Stimulated activated CD8-positive, alpha-beta memory T cell treated with anti-CD3 and anti-CD28 coated beads, Interleukin-4, amount 100 ng/mL, for 48 hours (primary cell): ENCODE measurements at regions not wholly inside any gene's neighbourhood (a gene's known extent, or its start where the extent isn't known, plus 50 kb on each side); places are given as distances from the start of the nearest gene placed in this dataset.

Experiments
- DNase-seq: peaks from one replicate; pipeline ENCODE4 v3.0.0-alpha.2; 2020

DNA sequence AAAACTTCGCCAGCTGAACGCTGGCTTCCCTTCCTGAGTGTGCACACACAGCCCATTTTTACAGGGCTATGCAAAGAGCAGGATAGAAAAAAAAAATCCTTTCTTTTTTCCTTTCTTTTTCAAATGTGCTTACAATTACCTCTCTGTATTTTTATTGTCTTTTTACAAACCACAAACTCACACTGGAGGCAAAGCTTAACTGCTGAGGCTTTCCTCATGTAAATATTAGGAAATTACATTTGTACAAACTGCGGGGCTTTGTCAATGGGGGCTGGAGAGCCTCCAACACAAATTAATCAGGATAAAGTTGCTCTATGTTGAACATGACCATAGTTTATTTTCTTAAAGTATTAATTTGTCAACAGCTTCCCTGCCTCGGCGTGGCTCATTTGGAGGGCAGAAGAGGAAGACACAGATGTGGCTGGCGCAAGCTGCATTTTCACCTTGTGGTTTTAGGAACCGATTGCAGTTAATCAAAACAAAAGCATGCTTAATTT, 411.7 kb upstream of the MKI67 start:
- no peak for DNase-seq

GRCh38 chr10:128538671-128539070, 412.4 kb upstream of the MKI67 start:
- DNase-seq: no peak

GRCh38 chr10:128539510-128540127, 413.4 kb upstream of the MKI67 start:
- no peak for DNase-seq

DNA sequence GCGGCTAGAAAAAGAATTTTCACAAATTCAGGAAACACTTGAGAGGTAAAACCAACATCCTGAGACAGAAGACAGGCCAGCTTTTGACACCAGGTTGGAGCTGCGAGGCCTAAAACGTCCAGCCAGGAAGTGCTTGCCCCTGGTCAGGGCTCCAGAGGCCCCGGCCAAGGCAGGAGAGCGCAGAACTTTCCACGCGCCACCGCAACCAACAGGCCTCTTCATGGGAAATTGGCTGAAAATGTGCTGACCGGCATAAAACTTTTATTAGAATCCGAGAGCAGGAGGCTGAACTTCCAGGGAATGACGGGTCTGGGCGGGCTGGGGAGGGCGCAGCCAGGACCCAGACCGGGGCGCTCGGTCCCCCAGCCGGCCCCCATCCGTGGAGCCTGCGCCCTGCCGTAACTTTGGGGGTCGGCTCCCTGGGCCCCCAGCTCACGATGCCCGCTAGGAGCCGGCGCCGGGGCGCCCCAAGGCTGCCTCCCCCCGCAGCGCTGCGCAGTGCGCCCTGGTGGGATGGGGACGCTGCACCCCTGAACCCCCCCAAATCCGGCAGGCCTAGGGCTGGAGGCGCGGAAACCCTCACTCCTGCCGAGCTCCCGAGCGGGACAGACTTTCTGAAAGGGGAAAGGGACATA, 414.0 kb upstream of the MKI67 start:
- DNase-seq: no peak

DNA sequence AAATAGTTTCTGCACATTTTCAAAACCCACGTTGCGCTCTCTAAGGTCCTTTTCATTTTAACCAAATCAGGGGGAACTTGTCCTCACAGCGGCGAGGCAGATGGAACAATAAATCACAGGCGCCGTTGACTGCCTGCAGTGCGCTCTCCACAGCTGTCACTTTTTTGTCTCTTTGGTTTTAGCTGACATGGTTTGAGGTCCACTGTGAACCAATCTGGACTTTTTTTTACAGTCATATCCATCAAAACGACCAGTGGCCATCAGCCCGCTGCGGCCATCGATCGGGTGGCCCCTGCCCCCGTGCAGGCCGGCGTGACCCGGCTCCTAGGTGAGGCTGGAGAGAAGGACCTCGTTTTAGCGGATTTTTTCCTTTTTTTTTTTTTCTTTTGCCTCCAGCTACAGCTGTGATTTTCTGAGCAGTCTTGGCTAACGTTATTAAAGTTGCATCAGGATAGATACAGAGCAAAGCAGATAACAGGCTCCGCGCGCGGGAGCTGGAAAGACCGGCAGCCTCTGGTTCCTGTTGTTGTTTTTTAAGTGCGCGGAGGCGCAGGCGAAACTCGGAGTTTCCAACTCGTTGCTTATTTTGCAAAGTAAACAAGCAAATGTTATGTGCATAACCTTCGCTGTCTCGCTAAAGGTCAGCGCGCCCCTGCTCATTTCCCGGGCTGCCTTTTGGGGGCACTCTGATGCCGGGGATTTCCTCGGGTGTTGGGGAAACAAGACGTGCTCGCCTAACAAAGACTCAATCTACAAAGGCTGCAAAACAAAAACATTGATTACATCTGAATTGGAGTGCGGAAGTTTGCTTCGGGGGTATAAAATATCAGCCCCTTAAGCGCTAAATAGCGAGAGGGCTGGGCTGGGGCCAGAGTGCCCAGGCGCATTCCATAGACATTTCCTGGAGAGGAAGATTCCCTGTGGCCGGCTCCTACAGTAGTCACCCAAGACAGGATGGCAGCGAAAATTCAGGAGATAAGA, 414.8 kb upstream of the MKI67 start:
- DNase-seq: no peak

- no peak for DNase-seq
These were observed 415.8 kb upstream of the MKI67 start for GRCh38 chr10:128541926-128542475.

DNA sequence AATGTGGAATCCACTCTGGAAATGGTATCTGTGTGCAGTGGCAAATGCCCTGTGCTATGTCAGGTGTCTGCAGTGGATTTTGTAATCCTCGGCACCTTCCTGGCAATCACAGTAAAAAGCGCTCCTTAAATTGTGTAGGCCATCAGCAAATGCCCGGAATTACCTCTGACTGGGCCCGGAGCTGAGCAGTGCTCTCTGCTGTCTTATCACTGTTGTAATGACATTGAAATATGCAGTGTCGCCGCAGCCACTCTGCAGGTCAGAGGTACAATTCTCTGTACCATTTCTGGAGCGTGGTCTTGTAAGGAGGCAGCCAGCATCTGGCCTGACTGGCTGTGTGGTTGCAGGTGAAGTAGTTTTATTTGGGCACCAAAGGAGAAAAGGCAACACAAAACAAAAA, 416.4 kb upstream of the MKI67 start:
- no peak for DNase-seq

DNA sequence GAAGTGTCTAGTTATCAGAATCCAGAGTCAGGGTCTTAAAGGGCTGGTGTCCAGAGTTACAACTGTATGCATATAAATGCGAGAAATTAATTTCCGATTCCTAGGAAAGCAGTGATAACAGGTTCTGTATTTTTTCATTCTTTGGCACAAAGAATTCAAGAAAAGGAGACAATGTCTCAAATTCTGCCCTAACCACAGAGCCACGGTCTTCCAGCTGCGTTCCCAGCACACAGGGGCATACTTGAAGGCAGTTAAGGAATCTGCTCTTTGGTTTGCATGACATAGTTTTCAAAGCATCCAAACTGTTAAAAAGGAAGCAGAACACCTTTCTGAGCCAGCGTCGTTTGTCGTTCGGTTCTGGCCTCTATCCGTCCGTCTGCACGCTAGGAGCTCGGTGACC, 416.9 kb upstream of the MKI67 start:
- DNase-seq: no peak

DNA sequence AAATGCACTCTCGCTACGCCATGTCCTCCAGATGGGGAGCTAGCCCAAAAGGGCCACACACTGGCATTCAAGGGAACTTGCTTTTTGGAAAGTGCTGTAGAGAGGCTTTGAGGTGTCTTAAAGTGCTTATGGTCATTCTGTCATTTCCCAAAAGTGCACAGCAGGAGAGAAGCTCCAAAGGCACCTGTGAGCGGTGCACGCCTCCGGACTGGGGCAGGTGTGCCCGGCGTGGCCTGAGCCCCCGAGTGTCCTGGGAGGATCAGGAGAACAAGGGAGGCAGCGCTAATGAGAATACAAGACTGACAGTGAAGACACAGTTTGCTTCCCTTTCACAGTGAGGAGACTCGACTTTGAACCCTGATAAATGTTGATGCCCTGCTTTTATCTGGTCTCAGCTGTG, 419.0 kb upstream of the MKI67 start:
- DNase-seq: no peak

DNA sequence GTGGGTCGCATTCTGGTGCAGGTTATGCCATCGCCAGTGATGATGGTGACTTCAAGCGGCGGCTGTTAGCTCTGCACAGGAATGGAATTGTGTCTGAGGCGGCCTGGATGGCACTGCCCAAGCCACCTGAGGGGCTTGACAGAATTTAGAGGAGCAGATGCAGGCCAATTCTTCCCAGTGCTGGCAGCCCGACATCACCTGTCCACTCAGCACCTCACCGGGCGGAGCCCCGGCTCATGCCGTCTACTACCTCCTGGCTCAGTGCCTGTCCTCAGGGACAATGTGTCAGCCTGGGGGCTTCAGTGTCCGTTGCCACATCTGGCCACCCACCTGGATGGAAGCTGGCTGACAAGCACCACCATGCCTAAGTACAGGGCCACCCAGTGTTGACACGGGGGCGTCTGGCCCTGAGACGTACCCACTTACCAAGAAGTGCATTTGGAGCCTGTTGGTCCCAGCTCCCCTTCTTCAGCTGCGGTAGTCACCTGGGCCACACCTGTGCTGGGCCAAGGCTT, 420.5 kb upstream of the MKI67 start:
- DNase-seq: no peak

- no peak for DNase-seq
These were observed 422.9 kb upstream of the MKI67 start for GRCh38 chr10:128549101-128549608.

DNA sequence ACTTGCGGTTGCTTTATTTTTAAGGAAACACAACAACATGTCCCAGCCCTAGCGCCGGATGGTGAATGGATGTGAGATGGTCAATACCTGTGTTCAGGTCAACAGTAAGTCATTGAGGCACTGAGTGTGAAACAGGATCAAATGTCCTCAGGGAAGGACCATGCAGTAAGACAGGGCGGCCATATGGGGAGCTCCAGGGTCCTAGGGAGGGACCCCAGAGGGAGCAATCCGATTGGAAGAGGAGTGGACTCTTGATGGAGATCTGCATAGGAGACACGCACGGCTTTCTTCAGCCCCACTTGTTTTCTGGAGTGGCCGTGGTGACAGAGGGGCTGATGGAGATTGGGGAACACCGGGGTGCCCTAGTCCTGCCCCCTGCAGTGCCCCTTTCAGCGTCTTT, 423.8 kb upstream of the MKI67 start:
- no peak for DNase-seq

GRCh38 chr10:128551475-128551874, 425.3 kb upstream of the MKI67 start:
- DNase-seq: no peak

GRCh38 chr10:128553755-128554154, 427.5 kb upstream of the MKI67 start:
- no peak for DNase-seq

DNA sequence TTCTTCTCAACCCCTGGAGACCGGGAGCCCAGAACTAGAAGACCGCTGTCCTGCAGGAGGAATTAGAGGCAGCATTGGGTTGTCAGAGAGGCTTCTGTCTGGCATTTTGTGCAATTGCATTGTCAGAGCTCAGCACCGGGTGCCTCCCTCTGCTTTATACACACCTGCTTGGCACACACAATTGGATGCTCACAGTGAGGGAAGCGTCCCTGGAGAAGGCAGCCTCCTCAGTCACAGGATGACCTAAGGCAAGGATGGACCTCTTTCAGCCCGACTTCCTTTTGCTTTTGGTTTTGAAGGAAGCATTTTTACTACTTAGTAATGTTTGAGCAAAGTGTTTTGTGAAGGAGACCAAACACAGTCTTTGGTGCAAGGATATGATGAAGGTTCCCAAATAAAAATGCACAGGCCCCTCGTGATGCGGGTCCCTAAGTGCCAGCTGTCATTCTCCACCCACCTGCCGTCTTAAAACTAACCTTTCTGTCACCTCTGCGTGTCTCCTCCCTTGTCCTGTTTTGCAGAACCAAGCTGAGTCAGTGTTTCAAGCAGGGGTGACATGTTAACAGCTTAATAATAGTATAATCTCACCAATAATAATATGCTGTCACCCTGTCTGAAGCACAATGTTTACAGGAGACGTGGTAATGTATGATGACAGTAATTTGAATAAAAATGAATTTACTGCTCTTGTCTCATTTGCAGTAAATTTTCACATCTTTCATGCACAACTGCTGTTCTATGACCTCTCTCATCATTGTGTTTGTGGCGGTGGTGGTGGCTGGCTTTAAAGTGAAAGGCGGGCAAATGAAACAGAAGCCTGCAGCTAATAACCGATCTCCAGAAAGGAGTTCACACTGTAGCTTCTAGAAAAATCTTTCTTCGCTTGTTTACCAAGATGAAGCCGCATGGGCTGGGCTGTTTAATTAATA, 430.2 kb upstream of the MKI67 start:
- no peak for DNase-seq

DNA sequence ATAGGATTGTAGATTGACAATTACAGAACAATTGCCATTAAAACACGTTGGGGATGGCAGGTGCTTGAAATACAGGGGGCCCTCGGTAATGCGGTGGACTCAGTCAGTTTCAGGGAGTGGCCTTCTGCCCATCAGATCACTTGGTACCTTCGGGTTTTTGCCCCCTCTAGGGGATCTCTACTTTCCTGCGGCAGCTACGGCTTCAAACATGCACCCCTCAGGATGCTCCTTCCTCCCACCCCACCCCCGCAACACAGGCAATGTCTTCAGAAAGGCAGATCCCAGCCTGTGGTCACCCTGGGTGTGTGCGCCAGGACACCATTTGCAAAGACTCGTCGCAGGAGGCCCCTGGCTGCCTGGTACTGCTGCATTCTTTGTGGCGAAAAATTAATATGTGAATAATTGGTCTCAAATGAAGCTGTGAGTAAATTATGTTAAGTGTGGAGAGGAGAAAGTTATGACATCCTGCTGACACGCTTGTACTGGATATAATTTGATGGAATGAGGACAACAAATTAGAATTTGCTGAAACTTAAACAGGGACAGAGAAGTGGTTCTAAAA, 431.0 kb upstream of the MKI67 start:
- no peak for DNase-seq

DNA sequence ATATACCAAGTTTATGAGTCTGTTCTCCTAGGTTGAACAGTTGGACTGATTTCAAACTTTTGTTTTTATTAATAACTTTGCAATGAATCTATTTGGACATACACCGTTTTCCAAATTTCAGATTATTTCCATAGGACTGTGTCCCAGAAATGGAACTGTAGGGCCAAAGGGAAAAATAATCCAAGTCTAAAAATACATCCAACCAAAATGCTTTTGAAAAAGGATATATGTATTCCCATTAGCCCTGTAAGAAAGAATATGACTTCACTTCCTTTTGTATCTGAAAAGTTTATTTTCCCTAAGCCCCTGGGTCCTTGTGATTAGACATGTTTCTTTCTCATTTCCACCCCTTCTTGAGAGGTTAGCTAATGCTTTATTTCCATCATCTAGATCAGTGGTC, 434.2 kb upstream of the MKI67 start:
- no peak for DNase-seq

DNA sequence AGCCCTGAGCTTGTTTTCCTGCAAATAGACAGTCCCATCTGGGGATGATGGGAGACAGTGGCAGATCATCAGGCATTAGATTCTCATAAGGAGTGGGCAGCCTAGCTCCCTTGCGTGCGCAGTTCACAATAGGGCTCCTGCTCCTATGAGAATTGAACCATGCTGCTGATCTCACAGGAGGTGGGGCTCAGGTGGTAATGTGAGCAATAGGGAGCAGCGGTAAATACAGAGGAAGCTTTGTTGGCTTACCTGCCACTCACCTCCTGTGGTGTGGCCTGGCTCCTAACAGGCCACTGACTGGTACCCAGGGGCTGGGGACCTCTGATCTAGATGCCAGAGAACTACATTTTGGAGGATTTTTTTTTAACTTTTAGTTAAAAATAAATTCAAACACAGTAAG, 434.8 kb upstream of the MKI67 start:
- no peak for DNase-seq

DNA sequence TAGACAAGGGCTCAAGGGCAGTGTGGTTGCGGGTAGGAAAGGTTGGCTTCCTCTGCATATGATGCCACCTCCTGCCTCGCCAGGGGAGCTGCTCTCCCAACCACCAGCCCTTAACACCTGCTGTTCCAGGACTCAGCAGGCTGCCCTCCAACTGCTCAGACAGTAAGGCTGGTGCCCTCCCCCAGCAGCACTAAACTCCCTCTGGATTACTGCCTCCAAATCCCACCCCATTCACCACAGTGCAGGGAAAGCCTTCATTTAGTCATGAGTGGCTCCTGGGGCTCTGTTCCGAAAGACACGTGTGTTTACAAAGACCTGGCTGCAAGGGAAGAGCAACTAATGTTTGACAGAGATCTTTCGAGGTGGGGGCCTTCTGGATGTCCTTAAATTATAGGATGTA, 437.2 kb upstream of the MKI67 start:
- no peak for DNase-seq

GRCh38 chr10:128563904-128564303, 437.7 kb upstream of the MKI67 start:
- no peak for DNase-seq

DNA sequence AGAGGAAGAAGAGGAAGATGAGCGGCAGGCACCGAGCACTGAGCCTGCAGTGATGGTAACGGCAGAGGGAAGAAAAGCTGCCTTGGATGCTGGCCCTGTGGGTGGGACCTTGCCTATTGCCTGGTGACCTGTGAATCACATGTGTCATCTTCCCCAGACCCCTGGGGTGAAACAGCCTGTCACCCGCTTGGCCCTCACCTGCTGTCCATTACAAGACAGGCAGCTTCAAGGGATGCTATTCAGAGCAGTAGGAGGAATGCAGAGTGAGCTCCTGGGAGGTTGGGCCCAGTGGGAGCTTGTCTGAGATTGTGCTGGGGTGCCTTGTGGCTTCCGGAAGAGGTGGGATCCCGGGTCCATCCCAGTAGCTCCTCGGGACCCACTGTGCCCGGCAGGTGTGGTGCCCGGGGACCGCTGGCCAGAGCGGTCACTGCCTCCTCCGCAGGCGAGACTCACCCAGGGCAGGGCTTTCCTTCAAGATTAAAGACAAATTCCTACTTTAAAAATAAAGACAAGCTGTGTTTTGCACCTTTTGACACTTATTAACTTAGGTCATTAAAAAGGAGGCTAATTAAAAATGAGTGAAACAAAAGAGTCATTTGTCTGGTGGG, 440.2 kb upstream of the MKI67 start:
- DNase-seq: no peak
